Breast epithelium (tissue), 4 donors: ENCODE measurements at regions not wholly inside any gene's neighbourhood (a gene's known extent, or its start where the extent isn't known, plus 50 kb on each side); places are given as distances from the start of the nearest gene placed in this dataset.

Source experiments
- DNase-seq, 2 donors: peaks; one replicate each; pipeline ENCODE4 v3.0.0-alpha.2; 2019; ENCODE audit warnings: low spot score in 2 of 2
- H3K27ac ChIP-seq, 2 donors: fragments of 200-600 bp; sonication (generic) in 1 of 2; one replicate each; pipeline ENCODE4 v1.5.1; 2016 to 2019; ENCODE audit warnings: mild to moderate bottlenecking in 1 of 2
- H3K27me3 ChIP-seq, 2 donors: fragments of 200-600 bp; sonication (generic) in 1 of 2; one replicate each; pipeline versions ENCODE4 v1.5.1 to v1.6.0; 2017 to 2019; ENCODE audit warnings: control low read depth in 1 of 2, mild to moderate bottlenecking in 1 of 2
- H3K36me3 ChIP-seq: fragments of 200-600 bp; one replicate; pipeline ENCODE4 v1.5.1; 2019
- H3K4me1 ChIP-seq, 2 donors: fragments of 200-600 bp; sonication (generic); one replicate each; pipeline ENCODE4 v1.5.1; 2016 to 2019; ENCODE audit warnings: control low read depth in 1 of 2
- H3K4me3 ChIP-seq, 3 donors: fragments of 200-600 bp; sonication (generic); 1 replicate in 2 of 3; 2 replicates in 1 of 3; pipeline ENCODE4 v1.5.1; 2016 to 2019; ENCODE audit warnings: mild to moderate bottlenecking in 3 of 3, moderate library complexity in 2 of 3
- H3K9me3 ChIP-seq, 2 donors: fragments of 200-600 bp; sonication (generic) in 1 of 2; one replicate each; pipeline ENCODE4 v1.5.1; 2016 to 2019; ENCODE audit warnings: control low read depth in 1 of 2
- POLR2A ChIP-seq: fragments of 450-650 bp; IDR thresholded peaks from one replicate; pipeline ENCODE4 v1.6.1; 2016; ENCODE audit warnings: antibody characterized with exemption, mild to moderate bottlenecking, moderate library complexity
- POLR2AphosphoS5 ChIP-seq, 3 donors: sonication (generic); formaldehyde crosslinking; IDR thresholded peaks; one replicate each; pipeline ENCODE4 v1.6.1; 2017; ENCODE audit warnings: antibody characterized with exemption in 3 of 3
- intact Hi-C: fragments of 100-400 bp; cut with DNase I; formaldehyde crosslinking; loops from one replicate; pipeline ENCODE4 v1.15.1; 2023; ENCODE audit warnings: low total_unique reads
- TF ChIP-seq, protein P1 (sequence below), 3 donors: fragments of 450-650 bp; IDR thresholded peaks; one replicate each; pipeline ENCODE4 v1.5.1; 2016 to 2017; ENCODE audit warnings: antibody characterized with exemption in 3 of 3, mild to moderate bottlenecking in 3 of 3, moderate library complexity in 3 of 3

DNA sequence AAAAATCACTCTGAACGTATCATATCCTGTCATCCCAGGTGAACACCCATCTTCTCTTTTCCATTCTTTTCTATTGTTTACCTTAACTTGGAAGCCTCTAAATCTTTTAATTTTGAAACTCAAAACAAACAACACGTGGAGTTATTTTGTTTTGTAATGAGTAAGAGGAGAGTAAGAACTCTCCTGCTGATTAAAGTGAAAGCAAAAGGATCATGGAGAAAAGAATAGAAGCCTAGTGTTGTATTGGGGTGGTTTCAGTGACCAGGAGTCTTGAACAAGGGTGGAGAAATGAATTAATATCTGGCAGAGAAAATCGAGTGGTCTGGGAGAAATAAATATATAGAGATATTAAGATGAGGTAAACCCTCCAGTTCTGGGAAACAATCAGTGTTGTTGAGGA, 237.4 kb upstream of the UGT8 start:
- DNase-seq: no peak
- Histone ChIP-seq H3K9me3 (no peaks in the 10 kb centered on the region), H3K27me3 (no peaks in the 10 kb centered on the region), H3K4me1 (no peaks in the 10 kb centered on the region), H3K27ac (no peak overlapping the region), H3K4me3 (no peak overlapping the region), H3K36me3 (no peaks in the 10 kb centered on the region)
- intact Hi-C loops: no loop called here
- TF ChIP-seq POLR2AphosphoS5 (IDR thresholded peaks at IDR 0.05): no peak
- TF ChIP-seq, protein P1, sequence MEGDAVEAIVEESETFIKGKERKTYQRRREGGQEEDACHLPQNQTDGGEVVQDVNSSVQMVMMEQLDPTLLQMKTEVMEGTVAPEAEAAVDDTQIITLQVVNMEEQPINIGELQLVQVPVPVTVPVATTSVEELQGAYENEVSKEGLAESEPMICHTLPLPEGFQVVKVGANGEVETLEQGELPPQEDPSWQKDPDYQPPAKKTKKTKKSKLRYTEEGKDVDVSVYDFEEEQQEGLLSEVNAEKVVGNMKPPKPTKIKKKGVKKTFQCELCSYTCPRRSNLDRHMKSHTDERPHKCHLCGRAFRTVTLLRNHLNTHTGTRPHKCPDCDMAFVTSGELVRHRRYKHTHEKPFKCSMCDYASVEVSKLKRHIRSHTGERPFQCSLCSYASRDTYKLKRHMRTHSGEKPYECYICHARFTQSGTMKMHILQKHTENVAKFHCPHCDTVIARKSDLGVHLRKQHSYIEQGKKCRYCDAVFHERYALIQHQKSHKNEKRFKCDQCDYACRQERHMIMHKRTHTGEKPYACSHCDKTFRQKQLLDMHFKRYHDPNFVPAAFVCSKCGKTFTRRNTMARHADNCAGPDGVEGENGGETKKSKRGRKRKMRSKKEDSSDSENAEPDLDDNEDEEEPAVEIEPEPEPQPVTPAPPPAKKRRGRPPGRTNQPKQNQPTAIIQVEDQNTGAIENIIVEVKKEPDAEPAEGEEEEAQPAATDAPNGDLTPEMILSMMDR (IDR thresholded peaks at IDR 0.05): no peak

DNA sequence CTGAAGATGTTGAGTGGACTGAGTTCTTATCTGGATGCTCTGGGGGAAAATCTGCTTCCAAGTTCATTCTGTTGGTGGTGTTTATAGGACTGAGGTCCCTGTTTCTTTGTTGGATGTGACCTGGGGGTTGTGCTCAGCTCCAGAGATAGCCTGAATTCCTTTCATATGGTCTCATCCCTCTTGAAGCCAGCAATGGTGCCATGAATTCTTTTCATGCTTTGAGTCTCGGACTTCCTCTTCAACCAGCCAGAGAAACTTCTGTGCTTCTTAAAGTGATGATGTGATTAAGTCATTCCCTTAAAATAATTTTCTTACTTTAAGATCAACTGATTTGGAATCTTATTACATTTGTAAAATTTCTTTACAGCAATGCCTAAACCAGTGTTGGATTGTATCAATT, 233.8 kb upstream of the UGT8 start:
- no peak overlapping the region for H3K4me3 ChIP-seq
- TF ChIP-seq POLR2A: no peak
- TF ChIP-seq, protein P1 (IDR thresholded peaks at IDR 0.05): no peak
- no peak for TF ChIP-seq POLR2AphosphoS5 (IDR thresholded peaks at IDR 0.05)
- intact Hi-C loops: no loop called here
- DNase-seq: no peak
- no peaks in the 10 kb centered on the region for H3K4me1 ChIP-seq
- no peaks in the 10 kb centered on the region for H3K27me3 ChIP-seq
- no peak overlapping the region for H3K27ac ChIP-seq
- H3K36me3 ChIP-seq: no peaks in the 10 kb centered on the region
- no peaks in the 10 kb centered on the region for H3K9me3 ChIP-seq

GRCh38 chr4:114365591-114365990, 233.0 kb upstream of the UGT8 start:
- intact Hi-C loops: no loop called here
- H3K27ac ChIP-seq: no peak overlapping the region
- no peak for TF ChIP-seq POLR2A
- TF ChIP-seq POLR2AphosphoS5 (IDR thresholded peaks at IDR 0.05): no peak
- TF ChIP-seq, protein P1 (IDR thresholded peaks at IDR 0.05): no peak

DNA sequence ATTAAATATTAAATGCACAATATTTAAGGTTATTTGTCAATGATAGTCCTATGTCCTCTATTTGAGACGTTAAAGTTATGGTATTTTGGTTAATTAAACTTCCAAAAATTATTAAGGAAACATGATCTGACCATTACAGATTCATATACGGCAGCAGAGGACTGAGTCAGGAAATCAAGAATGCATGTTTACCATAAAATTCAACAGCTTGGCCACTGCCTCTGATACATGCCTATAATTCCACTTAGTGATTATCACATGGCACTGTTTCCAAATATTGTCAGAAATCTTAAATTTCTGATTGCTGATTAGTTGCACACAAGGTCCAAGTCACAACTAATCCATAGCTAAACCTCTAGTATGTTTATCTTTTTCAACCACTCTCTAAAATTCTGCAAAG, 232.2 kb upstream of the UGT8 start:
- no peaks in the 10 kb centered on the region for H3K27me3 ChIP-seq
- H3K27ac ChIP-seq: no peak overlapping the region
- no peaks in the 10 kb centered on the region for H3K9me3 ChIP-seq
- TF ChIP-seq POLR2AphosphoS5 (IDR thresholded peaks at IDR 0.05) (no peak), POLR2A (no peak)
- TF ChIP-seq, protein P1 (IDR thresholded peaks at IDR 0.05): no peak
- intact Hi-C loops: no loop called here
- no peak for DNase-seq
- no peaks in the 10 kb centered on the region for H3K36me3 ChIP-seq
- H3K4me1 ChIP-seq: no peaks in the 10 kb centered on the region
- no peak overlapping the region for H3K4me3 ChIP-seq

More at GRCh38 chr4:114365591-114365990, 233.0 kb upstream of the UGT8 start:
- H3K4me1 ChIP-seq: no peaks in the 10 kb centered on the region
- H3K9me3 ChIP-seq: no peaks in the 10 kb centered on the region
- H3K36me3 ChIP-seq: no peaks in the 10 kb centered on the region
- H3K27me3 ChIP-seq: no peaks in the 10 kb centered on the region
- no peak overlapping the region for H3K4me3 ChIP-seq
- no peak for DNase-seq

- TF ChIP-seq POLR2AphosphoS5 (IDR thresholded peaks at IDR 0.05) (no peak), POLR2A (no peak)
- TF ChIP-seq, protein P1 (IDR thresholded peaks at IDR 0.05): no peak
- H3K4me1 ChIP-seq: no peaks in the 10 kb centered on the region
- no peaks in the 10 kb centered on the region for H3K9me3 ChIP-seq
- intact Hi-C loops: no loop called here
- H3K36me3 ChIP-seq: no peaks in the 10 kb centered on the region
- no peak overlapping the region for H3K4me3 ChIP-seq
- no peak for DNase-seq
- H3K27me3 ChIP-seq: no peaks in the 10 kb centered on the region
- H3K27ac ChIP-seq: no peak overlapping the region
These were observed 229.9 kb upstream of the UGT8 start for GRCh38 chr4:114368751-114369150.
